ENCODE measurements at regions not wholly inside any gene's neighbourhood (a gene's known extent, or its start where the extent isn't known, plus 50 kb on each side); places are given as distances from the start of the nearest gene placed in this dataset.

GRCh38 chr12:67593461-67594330 is 54.8 kb upstream of the DYRK2 start:
- TF ChIP-seq PHF21A (IDR thresholded peaks at IDR 0.05; ENCODE audit: borderline replicate concordance, low read depth) (no peak), CTCF (IDR thresholded peaks at IDR 0.05 in 2 of 3, conservative IDR thresholded peaks at IDR 0.05 in 1 of 3; ENCODE audit: insufficient read depth in 2 of 3, low read depth in 1 of 3, low read length in 3 of 3) (no peak), NFIX (CRISPR knock-in tag; IDR thresholded peaks at IDR 0.05; ENCODE audit: low read depth) (no peak)

All from K562 (cell line).